GM12891 (cell line): ENCODE measurements at regions not wholly inside any gene's neighbourhood (a gene's known extent, or its start where the extent isn't known, plus 50 kb on each side); places are given as distances from the start of the nearest gene placed in this dataset.

ENCODE experiments used
- DNase-seq: peaks from one replicate; pipeline ENCODE4 v3.0.0; 2011; ENCODE audit warnings: low spot score; ENCODE audit not compliant: insufficient read length
- FAIRE-seq: peaks from 2 replicates; lab custom pipeline; 2011; peaks lifted over from hg19 to GRCh38; lab: Jason Lieb, UNC
- PAX5 ChIP-seq: IDR thresholded peaks from 2 replicates; pipeline ENCODE4 v1.6.1; 2011; ENCODE audit warnings: low read length, moderate library complexity, mild to moderate bottlenecking; ENCODE audit not compliant: insufficient read depth, severe bottlenecking
- POLR2A ChIP-seq: IDR thresholded peaks from 2 replicates; pipeline ENCODE4 v1.6.1; 2011; ENCODE audit warnings: low read depth, low read length, control low read depth
- POLR2AphosphoS5 ChIP-seq: IDR thresholded peaks from 2 replicates; pipeline ENCODE4 v1.6.1; 2011; ENCODE audit warnings: low read depth, low read length, control low read depth
- POU2F2 ChIP-seq: IDR thresholded peaks from 2 replicates; pipeline ENCODE4 v1.6.1; 2011; ENCODE audit warnings: low read depth, mild to moderate bottlenecking, control low read depth, low read length, moderate library complexity
- SPI1 ChIP-seq: IDR thresholded peaks from 2 replicates; pipeline ENCODE4 v1.6.1; 2011; ENCODE audit warnings: low read depth, low read length, control low read depth
- TAF1 ChIP-seq: IDR thresholded peaks from 2 replicates; pipeline ENCODE4 v1.6.1; 2011; ENCODE audit warnings: low read depth, low read length, control low read depth

- FAIRE-seq (no peak), DNase-seq (no peak)
These were observed 130.2 kb upstream of the ACVR2A start for GRCh38 chr2:147714582-147714981.

GRCh38 chr2:147713349-147713748, 131.5 kb upstream of the ACVR2A start:
- TF ChIP-seq TAF1 (no peak), POLR2A (no peak), PAX5 (no peak), SPI1 (no peak), POLR2AphosphoS5 (no peak), POU2F2 (no peak)
- FAIRE-seq: no peak
- no peak for DNase-seq

More at GRCh38 chr2:147714582-147714981, 130.2 kb upstream of the ACVR2A start:
- TF ChIP-seq SPI1 (no peak), PAX5 (no peak), TAF1 (no peak), POLR2A (no peak), POLR2AphosphoS5 (no peak), POU2F2 (no peak)

- no peak for TF ChIP-seq TAF1
- no peak for TF ChIP-seq POU2F2
- no peak for TF ChIP-seq POLR2AphosphoS5
- no peak for TF ChIP-seq SPI1
- no peak for TF ChIP-seq PAX5
- TF ChIP-seq POLR2A: no peak
- DNase-seq (no peak), FAIRE-seq (no peak)
These were observed 132.8 kb upstream of the ACVR2A start for GRCh38 chr2:147712051-147712450.

GRCh38 chr2:147711031-147711430, 133.8 kb upstream of the ACVR2A start:
- FAIRE-seq (no peak), DNase-seq (no peak)
- no peak for TF ChIP-seq TAF1

- no peak for TF ChIP-seq SPI1
- no peak for TF ChIP-seq POLR2A
- TF ChIP-seq POU2F2: no peak
- no peak for TF ChIP-seq PAX5
- TF ChIP-seq TAF1: no peak
- no peak for TF ChIP-seq POLR2AphosphoS5
- no peak for FAIRE-seq
These were observed 135.2 kb upstream of the ACVR2A start for GRCh38 chr2:147709655-147710054.

GRCh38 chr2:147703171-147703570, 141.7 kb upstream of the ACVR2A start:
- DNase-seq (no peak), FAIRE-seq (no peak)
- TF ChIP-seq TAF1: no peak
- TF ChIP-seq POLR2A: no peak
- no peak for TF ChIP-seq POU2F2
- no peak for TF ChIP-seq POLR2AphosphoS5
- no peak for TF ChIP-seq PAX5
- TF ChIP-seq SPI1: no peak

More at GRCh38 chr2:147709655-147710054, 135.2 kb upstream of the ACVR2A start:
- no peak for DNase-seq

- no peak for FAIRE-seq
- no peak for DNase-seq
- TF ChIP-seq PAX5 (no peak), POLR2AphosphoS5 (no peak), TAF1 (no peak), SPI1 (no peak), POU2F2 (no peak), POLR2A (no peak)
These were observed 146.7 kb upstream of the ACVR2A start for GRCh38 chr2:147698166-147698565.

- FAIRE-seq (no peak), DNase-seq (no peak)
- TF ChIP-seq POLR2AphosphoS5 (no peak), TAF1 (no peak), POLR2A (no peak), SPI1 (no peak), PAX5 (no peak), POU2F2 (no peak)
These were observed 148.4 kb upstream of the ACVR2A start for GRCh38 chr2:147696426-147696825.

- FAIRE-seq: peak; percentile 92
- DNase-seq: peak; percentile 45
- TF ChIP-seq POLR2AphosphoS5 (no peak), SPI1 (peak; percentile 99), POU2F2 (no peak), PAX5 (no peak), POLR2A (no peak), TAF1 (no peak)
These were observed 155.5 kb upstream of the ACVR2A start for GRCh38 chr2:147689220-147689909.

GRCh38 chr2:147688242-147688641, 156.6 kb upstream of the ACVR2A start:
- TF ChIP-seq SPI1: no peak
- TF ChIP-seq POLR2AphosphoS5: no peak
- TF ChIP-seq PAX5: no peak
- TF ChIP-seq POLR2A: no peak
- TF ChIP-seq TAF1: no peak
- TF ChIP-seq POU2F2: no peak
- DNase-seq: no peak
- no peak for FAIRE-seq

GRCh38 chr2:147686365-147686764, 158.5 kb upstream of the ACVR2A start:
- no peak for DNase-seq
- TF ChIP-seq POLR2AphosphoS5: no peak
- TF ChIP-seq POU2F2: no peak
- TF ChIP-seq TAF1: no peak
- no peak for TF ChIP-seq POLR2A
- TF ChIP-seq PAX5: no peak
- TF ChIP-seq SPI1: no peak
- FAIRE-seq: no peak
